ENCODE measurements at regions not wholly inside any gene's neighbourhood (a gene's known extent, or its start where the extent isn't known, plus 50 kb on each side); places are given as distances from the start of the nearest gene placed in this dataset.

DNA sequence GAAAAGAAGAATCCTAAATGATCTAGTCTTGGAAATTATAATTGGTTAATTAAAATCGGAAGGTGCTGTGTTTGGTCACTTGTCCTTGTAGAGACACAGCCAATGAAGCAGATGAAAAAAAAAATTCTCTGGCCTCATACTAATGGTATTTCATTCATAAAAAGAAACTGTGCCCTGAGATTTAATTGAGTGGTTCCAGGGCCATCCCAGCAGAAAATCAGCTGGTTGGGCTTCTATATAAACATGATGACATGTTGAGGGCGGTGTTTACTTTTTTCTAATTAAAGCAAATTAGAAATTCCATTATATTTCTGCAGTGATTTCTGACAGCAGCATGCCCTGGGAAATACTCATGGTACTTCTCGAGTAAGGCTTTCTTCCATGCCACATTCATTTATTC lies 191.9 kb upstream of the KCNJ16 start:
- Mint-ChIP-seq H3K4me3 (ENCODE audit: unreplicated experiment) (no peak overlapping the region), H3K4me1 (ENCODE audit: low read depth, unreplicated experiment) (no peaks in the 10 kb centered on the region), H3K36me3 (ENCODE audit: low read depth, unreplicated experiment) (no peaks in the 10 kb centered on the region), H3K9me3 (ENCODE audit: unreplicated experiment) (no peaks in the 10 kb centered on the region), H3K27me3 (ENCODE audit: low read depth, unreplicated experiment) (no peaks in the 10 kb centered on the region), H3K27ac (ENCODE audit: unreplicated experiment) (no peak overlapping the region)
- Histone ChIP-seq H3K4me2 (ENCODE audit: low read length) (no peak overlapping the region), H4K20me1 (ENCODE audit: insufficient read depth, low read length) (no peaks in the 10 kb centered on the region), H3K36me3 (ENCODE audit: insufficient read depth, low read length) (no peaks in the 10 kb centered on the region), H3K79me2 (ENCODE audit: insufficient read depth, low read length) (no peaks in the 10 kb centered on the region), H3K9me3 (ENCODE audit: insufficient read depth, low read depth, low read length) (no peaks in the 10 kb centered on the region), H3K9ac (ENCODE audit: low read length) (no peak overlapping the region), H2AFZ (ENCODE audit: low read depth, low read length) (no peak overlapping the region), H3K4me1 (ENCODE audit: insufficient read depth, low read length) (peaks cover 3% of the 10 kb centered on the region), H3K27ac (ENCODE audit: low read depth, low read length) (no peak overlapping the region), H3K4me3 (ENCODE audit: insufficient read depth, low read depth, low read length) (no peak overlapping the region), H3K27me3 (ENCODE audit: insufficient read depth, low read length) (no peaks in the 10 kb centered on the region)
- FAIRE-seq (no peak), DNase-seq (ENCODE audit: low read depth) (no peak)
- TF ChIP-seq, protein P1, sequence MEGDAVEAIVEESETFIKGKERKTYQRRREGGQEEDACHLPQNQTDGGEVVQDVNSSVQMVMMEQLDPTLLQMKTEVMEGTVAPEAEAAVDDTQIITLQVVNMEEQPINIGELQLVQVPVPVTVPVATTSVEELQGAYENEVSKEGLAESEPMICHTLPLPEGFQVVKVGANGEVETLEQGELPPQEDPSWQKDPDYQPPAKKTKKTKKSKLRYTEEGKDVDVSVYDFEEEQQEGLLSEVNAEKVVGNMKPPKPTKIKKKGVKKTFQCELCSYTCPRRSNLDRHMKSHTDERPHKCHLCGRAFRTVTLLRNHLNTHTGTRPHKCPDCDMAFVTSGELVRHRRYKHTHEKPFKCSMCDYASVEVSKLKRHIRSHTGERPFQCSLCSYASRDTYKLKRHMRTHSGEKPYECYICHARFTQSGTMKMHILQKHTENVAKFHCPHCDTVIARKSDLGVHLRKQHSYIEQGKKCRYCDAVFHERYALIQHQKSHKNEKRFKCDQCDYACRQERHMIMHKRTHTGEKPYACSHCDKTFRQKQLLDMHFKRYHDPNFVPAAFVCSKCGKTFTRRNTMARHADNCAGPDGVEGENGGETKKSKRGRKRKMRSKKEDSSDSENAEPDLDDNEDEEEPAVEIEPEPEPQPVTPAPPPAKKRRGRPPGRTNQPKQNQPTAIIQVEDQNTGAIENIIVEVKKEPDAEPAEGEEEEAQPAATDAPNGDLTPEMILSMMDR (IDR thresholded peaks at IDR 0.05; ENCODE audit: insufficient read depth, low read depth, low read length): no peak
- TF ChIP-seq EZH2 (IDR thresholded peaks at IDR 0.05; ENCODE audit: insufficient read depth, low read length): no peak

DNA sequence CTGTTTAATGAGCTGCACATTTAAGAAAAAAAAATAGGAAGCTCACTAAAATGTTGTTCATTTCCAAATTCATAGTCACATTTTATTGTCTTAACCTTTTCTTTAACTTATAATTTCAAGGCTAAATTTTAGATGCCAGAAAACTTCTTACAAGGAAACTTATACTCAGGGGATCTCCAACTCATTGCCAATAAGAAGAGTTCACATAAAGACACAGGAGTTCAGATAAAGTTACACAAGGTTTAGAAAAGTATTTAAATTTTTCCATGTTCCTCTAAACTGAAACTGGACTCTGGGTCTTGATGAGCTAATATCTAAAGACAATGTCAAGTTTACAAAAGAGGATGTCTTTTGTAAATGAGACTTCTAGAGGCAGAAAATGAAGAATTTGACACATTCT lies 190.7 kb upstream of the KCNJ16 start:
- Histone ChIP-seq H3K4me1 (ENCODE audit: insufficient read depth, low read length) (no peaks in the 10 kb centered on the region), H3K9me3 (ENCODE audit: insufficient read depth, low read depth, low read length) (no peaks in the 10 kb centered on the region), H3K27me3 (ENCODE audit: insufficient read depth, low read length) (no peaks in the 10 kb centered on the region), H4K20me1 (ENCODE audit: insufficient read depth, low read length) (no peaks in the 10 kb centered on the region), H3K4me3 (ENCODE audit: insufficient read depth, low read depth, low read length) (no peak overlapping the region), H3K4me2 (ENCODE audit: low read length) (no peak overlapping the region), H3K36me3 (ENCODE audit: insufficient read depth, low read length) (no peaks in the 10 kb centered on the region), H3K9ac (ENCODE audit: low read length) (no peak overlapping the region), H2AFZ (ENCODE audit: low read depth, low read length) (no peak overlapping the region), H3K27ac (ENCODE audit: low read depth, low read length) (no peak overlapping the region), H3K79me2 (ENCODE audit: insufficient read depth, low read length) (no peaks in the 10 kb centered on the region)
- Mint-ChIP-seq H3K27me3 (ENCODE audit: low read depth, unreplicated experiment) (no peaks in the 10 kb centered on the region), H3K4me3 (ENCODE audit: unreplicated experiment) (no peak overlapping the region), H3K4me1 (ENCODE audit: low read depth, unreplicated experiment) (no peaks in the 10 kb centered on the region), H3K36me3 (ENCODE audit: low read depth, unreplicated experiment) (no peaks in the 10 kb centered on the region), H3K9me3 (ENCODE audit: unreplicated experiment) (no peaks in the 10 kb centered on the region), H3K27ac (ENCODE audit: unreplicated experiment) (no peak overlapping the region)
- FAIRE-seq (no peak), DNase-seq (ENCODE audit: low read depth) (no peak)
- no peak for TF ChIP-seq EZH2 (IDR thresholded peaks at IDR 0.05; ENCODE audit: insufficient read depth, low read length)
- TF ChIP-seq, protein P1 (IDR thresholded peaks at IDR 0.05; ENCODE audit: insufficient read depth, low read depth, low read length): no peak

DNA sequence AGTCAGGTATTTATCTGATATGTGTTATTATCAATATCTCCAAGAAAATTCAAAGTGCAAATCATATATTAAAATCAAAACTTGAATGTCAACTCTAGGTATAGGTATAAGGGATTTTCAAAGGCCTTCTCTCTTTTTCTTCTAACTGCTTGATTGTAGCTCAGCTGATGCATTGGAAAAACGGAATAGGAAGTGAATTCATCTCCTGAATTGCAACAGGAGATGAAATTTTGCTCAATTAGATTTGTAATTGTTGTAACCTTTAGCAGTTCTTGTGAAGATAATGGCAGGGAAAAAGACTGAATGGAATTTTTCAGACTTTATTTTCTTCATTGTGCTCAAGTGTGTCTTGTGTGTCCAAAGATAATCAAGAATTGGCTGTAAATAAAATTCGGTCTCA lies 190.2 kb upstream of the KCNJ16 start:
- Histone ChIP-seq H3K27me3 (ENCODE audit: insufficient read depth, low read length) (no peaks in the 10 kb centered on the region), H3K9ac (ENCODE audit: low read length) (no peak overlapping the region), H3K9me3 (ENCODE audit: insufficient read depth, low read depth, low read length) (no peaks in the 10 kb centered on the region), H3K79me2 (ENCODE audit: insufficient read depth, low read length) (no peaks in the 10 kb centered on the region), H3K4me2 (ENCODE audit: low read length) (no peak overlapping the region), H3K4me3 (ENCODE audit: insufficient read depth, low read depth, low read length) (no peak overlapping the region), H3K4me1 (ENCODE audit: insufficient read depth, low read length) (no peaks in the 10 kb centered on the region), H3K36me3 (ENCODE audit: insufficient read depth, low read length) (no peaks in the 10 kb centered on the region), H3K27ac (ENCODE audit: low read depth, low read length) (no peak overlapping the region), H4K20me1 (ENCODE audit: insufficient read depth, low read length) (no peaks in the 10 kb centered on the region), H2AFZ (ENCODE audit: low read depth, low read length) (no peak overlapping the region)
- FAIRE-seq (no peak), DNase-seq (ENCODE audit: low read depth) (no peak)
- no peak overlapping the region for H3K27ac Mint-ChIP-seq (ENCODE audit: unreplicated experiment)
- H3K9me3 Mint-ChIP-seq (ENCODE audit: unreplicated experiment): no peaks in the 10 kb centered on the region
- H3K4me3 Mint-ChIP-seq (ENCODE audit: unreplicated experiment): no peak overlapping the region
- H3K36me3 Mint-ChIP-seq (ENCODE audit: low read depth, unreplicated experiment): no peaks in the 10 kb centered on the region
- no peak for TF ChIP-seq EZH2 (IDR thresholded peaks at IDR 0.05; ENCODE audit: insufficient read depth, low read length)
- TF ChIP-seq, protein P1 (IDR thresholded peaks at IDR 0.05; ENCODE audit: insufficient read depth, low read depth, low read length): no peak
- H3K27me3 Mint-ChIP-seq (ENCODE audit: low read depth, unreplicated experiment): no peaks in the 10 kb centered on the region
- no peaks in the 10 kb centered on the region for H3K4me1 Mint-ChIP-seq (ENCODE audit: low read depth, unreplicated experiment)

Data from astrocyte (in vitro differentiated cells and primary cell).